ENCODE measurements at regions not wholly inside any gene's neighbourhood (a gene's known extent, or its start where the extent isn't known, plus 50 kb on each side); places are given as distances from the start of the nearest gene placed in this dataset.

- TF ChIP-seq CTCF (IDR thresholded peaks at IDR 0.05) (no peak), POLR2A (IDR thresholded peaks at IDR 0.05) (no peak)
Observed at GRCh38 chr14:76948976-76949375, 79.5 kb downstream of the IRF2BPL start.

Measured in right lobe of liver (tissue), 4 donors.